Mesenchymal stem cell (in vitro differentiated cells and primary cell): ENCODE measurements at regions not wholly inside any gene's neighbourhood (a gene's known extent, or its start where the extent isn't known, plus 50 kb on each side); places are given as distances from the start of the nearest gene placed in this dataset.

Source experiments
- DNase-seq: peaks from one replicate; pipeline ENCODE4 v3.0.0-alpha.2; 2013
- H2AFZ ChIP-seq: one replicate; pipeline ENCODE4 v1.6.1; 2013; ENCODE audit warnings: low read depth, mild to moderate bottlenecking, control low read depth, inconsistent platforms, low read length, moderate library complexity
- H2AK5ac ChIP-seq: 2 replicates; pipeline ENCODE4 v1.6.1; 2013; ENCODE audit warnings: low read length, moderate library complexity, mild to moderate bottlenecking, inconsistent platforms; ENCODE audit not compliant: severe bottlenecking
- H2BK120ac ChIP-seq: one replicate; pipeline ENCODE4 v1.6.1; 2013; ENCODE audit warnings: low read depth, mild to moderate bottlenecking, inconsistent platforms, low read length, moderate library complexity
- H2BK12ac ChIP-seq, 2 experiments: one replicate each; pipeline ENCODE4 v1.6.1; 2013; ENCODE audit warnings: inconsistent platforms in 2 of 2, low read length in 2 of 2, mild to moderate bottlenecking in 2 of 2, moderate library complexity in 2 of 2, control low read depth in 1 of 2
- H2BK15ac ChIP-seq: one replicate; pipeline ENCODE4 v1.6.1; 2013; ENCODE audit warnings: mild to moderate bottlenecking, low read depth, inconsistent platforms; ENCODE audit not compliant: poor library complexity, severe bottlenecking
- H2BK5ac ChIP-seq: 2 replicates; pipeline ENCODE4 v1.6.1; 2013; ENCODE audit warnings: low read depth, mild to moderate bottlenecking, low read length, control low read depth, inconsistent platforms; ENCODE audit not compliant: poor library complexity, severe bottlenecking
- H3K14ac ChIP-seq, 2 experiments: one replicate each; pipeline ENCODE4 v1.6.1; 2013; ENCODE audit warnings: inconsistent platforms in 2 of 2, low read length in 2 of 2, control low read depth in 1 of 2, mild to moderate bottlenecking in 1 of 2, moderate library complexity in 1 of 2
- H3K18ac ChIP-seq, 2 experiments: one replicate each; pipeline ENCODE4 v1.6.1; 2013; ENCODE audit warnings: inconsistent platforms in 2 of 2, low read length in 2 of 2, control low read depth in 1 of 2, low read depth in 1 of 2, mild to moderate bottlenecking in 1 of 2
- H3K23ac ChIP-seq, 2 experiments: one replicate each; pipeline ENCODE4 v1.6.1; 2013; ENCODE audit warnings: inconsistent platforms in 2 of 2, low read length in 2 of 2, mild to moderate bottlenecking in 2 of 2, moderate library complexity in 2 of 2, control low read depth in 1 of 2
- H3K27ac ChIP-seq: 2 replicates; pipeline ENCODE4 v1.5.1; 2013; ENCODE audit warnings: mild to moderate bottlenecking, moderate library complexity, low read length, control low read depth, inconsistent platforms; ENCODE audit not compliant: poor library complexity, severe bottlenecking
- H3K27me3 ChIP-seq, 2 experiments: 2 replicates each; pipeline versions ENCODE4 v1.6.1 to v1.7.0; 2013; ENCODE audit warnings: low read length in 2 of 2, mild to moderate bottlenecking in 2 of 2, moderate library complexity in 2 of 2, control low read depth in 1 of 2, inconsistent platforms in 1 of 2; ENCODE audit not compliant: control insufficient read depth in 1 of 2, insufficient read depth in 1 of 2
- H3K36me3 ChIP-seq, 2 experiments: 2 replicates each; pipeline versions ENCODE4 v1.6.1 to v1.7.0; 2013; ENCODE audit warnings: low read length in 2 of 2, control low read depth in 1 of 2, inconsistent platforms in 1 of 2, low read depth in 1 of 2, mild to moderate bottlenecking in 1 of 2; ENCODE audit not compliant: insufficient read depth in 2 of 2, control insufficient read depth in 1 of 2
- H3K4ac ChIP-seq, 2 experiments: one replicate each; pipeline ENCODE4 v1.6.1; 2013; ENCODE audit warnings: inconsistent platforms in 2 of 2, low read length in 2 of 2, mild to moderate bottlenecking in 2 of 2, moderate library complexity in 2 of 2, control low read depth in 1 of 2, low read depth in 1 of 2
- H3K4me1 ChIP-seq: 2 replicates; pipeline ENCODE4 v1.6.1; 2013; ENCODE audit warnings: low read depth, low read length, control low read depth; ENCODE audit not compliant: control insufficient read depth, insufficient read depth
- H3K4me2 ChIP-seq: 2 replicates; pipeline ENCODE4 v1.6.1; 2013; ENCODE audit warnings: low read length, mild to moderate bottlenecking, inconsistent platforms; ENCODE audit not compliant: poor library complexity, severe bottlenecking
- H3K4me3 ChIP-seq, 2 experiments: 2 replicates each; pipeline versions ENCODE4 v1.5.1 to v1.7.0; 2013; ENCODE audit warnings: low read length in 2 of 2, mild to moderate bottlenecking in 2 of 2, control low read depth in 1 of 2, low read depth in 1 of 2; ENCODE audit not compliant: insufficient read depth in 1 of 2
- H3K79me1 ChIP-seq: replicated peaks from 2 replicates; pipeline ENCODE4 v1.6.1; 2013; ENCODE audit warnings: mild to moderate bottlenecking, control low read depth, low read length, inconsistent platforms; ENCODE audit not compliant: poor library complexity, severe bottlenecking
- H3K9ac ChIP-seq: 2 replicates; pipeline ENCODE4 v1.7.0; 2013; ENCODE audit warnings: mild to moderate bottlenecking, low read length, moderate library complexity
- H3K9me3 ChIP-seq: 2 replicates; pipeline ENCODE4 v1.7.0; 2013; ENCODE audit warnings: mild to moderate bottlenecking, low read length; ENCODE audit not compliant: control insufficient read depth
- H4K8ac ChIP-seq: one replicate; pipeline ENCODE4 v1.6.1; 2013; ENCODE audit warnings: inconsistent platforms, mild to moderate bottlenecking, low read length, moderate library complexity
- H4K91ac ChIP-seq: one replicate; pipeline ENCODE4 v1.6.1; 2013; ENCODE audit warnings: mild to moderate bottlenecking, low read length, inconsistent platforms
- WGBS: methylation state at CpG from one replicate; pipeline ENCODE4 v1.1.7; 2013; ENCODE audit warnings: mixed read lengths; 5-methylcytosine and 5-hydroxymethylcytosine counted together

GRCh38 chr5:117800261-117800660, 1188.1 kb downstream of the DTWD2 start:
- Histone ChIP-seq H4K8ac (no peak overlapping the region), H2AFZ (no peak overlapping the region), H3K79me1 (no peaks in the 10 kb centered on the region), H3K4me1 (no peaks in the 10 kb centered on the region), H3K9me3 (no peaks in the 10 kb centered on the region), H3K18ac (no peak overlapping the region), H3K27ac (no peak overlapping the region), H3K9ac (no peak overlapping the region), H3K27me3 (no peaks in the 10 kb centered on the region), H3K36me3 (no peaks in the 10 kb centered on the region), H2BK15ac (no peak overlapping the region), H3K4me3 (no peak overlapping the region), H3K4ac (no peak overlapping the region), H3K23ac (no peak overlapping the region), H2BK12ac (no peak overlapping the region), H2BK5ac (no peak overlapping the region), H4K91ac (no peak overlapping the region), H2AK5ac (no peak overlapping the region), H2BK120ac (no peak overlapping the region), H3K14ac (no peak overlapping the region), H3K4me2 (no peak overlapping the region)
- peak; percentile 30 for DNase-seq

DNA sequence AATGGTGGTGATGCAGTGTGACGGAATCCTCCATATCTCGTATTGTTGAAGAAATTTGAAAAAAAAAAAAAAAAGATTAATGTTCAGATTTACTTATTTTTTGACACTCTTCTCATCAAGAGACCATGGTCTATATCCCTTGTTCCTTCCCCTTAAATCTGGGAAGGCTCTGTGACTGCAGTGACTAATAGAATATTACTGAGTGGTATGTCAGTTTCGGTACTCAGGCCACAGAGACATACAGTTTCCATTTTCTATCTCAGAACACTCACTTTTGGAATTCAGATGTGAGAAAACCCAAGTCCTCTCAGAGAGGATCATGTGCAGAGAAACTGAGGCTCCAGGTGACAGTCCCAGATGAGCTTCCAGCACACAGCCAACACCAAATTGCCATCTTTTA, 1193.5 kb downstream of the DTWD2 start:
- Histone ChIP-seq H3K18ac (peak overlapping the region in 1 of 2 experiments; percentile 40), H3K4me1 (no peaks in the 10 kb centered on the region), H3K9ac (no peak overlapping the region), H3K9me3 (no peaks in the 10 kb centered on the region), H3K23ac (no peak overlapping the region), H3K36me3 (no peaks in the 10 kb centered on the region), H3K14ac (no peak overlapping the region), H4K91ac (no peak overlapping the region), H4K8ac (no peak overlapping the region), H2BK5ac (no peak overlapping the region), H2BK120ac (no peak overlapping the region), H3K4me2 (no peak overlapping the region), H3K4ac (peak overlapping the region in 1 of 2 experiments; percentile 91), H3K4me3 (no peak overlapping the region), H2AFZ (peak overlapping the region; percentile 42), H3K27ac (no peak overlapping the region), H2AK5ac (no peak overlapping the region), H2BK12ac (no peak overlapping the region), H3K79me1 (no peaks in the 10 kb centered on the region), H2BK15ac (no peak overlapping the region), H3K27me3 (no peaks in the 10 kb centered on the region)
- no peak for DNase-seq
- 74% methylated on average over 1 of the region's 3 CpGs for WGBS

- no peaks in the 10 kb centered on the region for H3K27me3 ChIP-seq
- H3K14ac ChIP-seq = no peak overlapping the region
- no peaks in the 10 kb centered on the region for H3K36me3 ChIP-seq
- H3K9me3 ChIP-seq = no peaks in the 10 kb centered on the region
- no peak overlapping the region for H3K27ac ChIP-seq
- H3K79me1 ChIP-seq = no peaks in the 10 kb centered on the region
- H4K91ac ChIP-seq = no peak overlapping the region
- 97% methylated on average over 5 of the region's 5 CpGs for WGBS
- H3K4me3 ChIP-seq = no peak overlapping the region
- H2AK5ac ChIP-seq = no peak overlapping the region
- H2AFZ ChIP-seq = no peak overlapping the region
- no peaks in the 10 kb centered on the region for H3K4me1 ChIP-seq
- no peak overlapping the region for H3K18ac ChIP-seq
- H3K9ac ChIP-seq = no peak overlapping the region
- no peak overlapping the region for H2BK12ac ChIP-seq
- H3K23ac ChIP-seq = no peak overlapping the region
- H2BK120ac ChIP-seq = no peak overlapping the region
- H4K8ac ChIP-seq = no peak overlapping the region
- H2BK5ac ChIP-seq = no peak overlapping the region
- no peak overlapping the region for H3K4me2 ChIP-seq
- H3K4ac ChIP-seq = no peak overlapping the region
- no peak for DNase-seq
- no peak overlapping the region for H2BK15ac ChIP-seq
Observed at GRCh38 chr5:117793963-117794362, 1194.4 kb downstream of the DTWD2 start.

DNA sequence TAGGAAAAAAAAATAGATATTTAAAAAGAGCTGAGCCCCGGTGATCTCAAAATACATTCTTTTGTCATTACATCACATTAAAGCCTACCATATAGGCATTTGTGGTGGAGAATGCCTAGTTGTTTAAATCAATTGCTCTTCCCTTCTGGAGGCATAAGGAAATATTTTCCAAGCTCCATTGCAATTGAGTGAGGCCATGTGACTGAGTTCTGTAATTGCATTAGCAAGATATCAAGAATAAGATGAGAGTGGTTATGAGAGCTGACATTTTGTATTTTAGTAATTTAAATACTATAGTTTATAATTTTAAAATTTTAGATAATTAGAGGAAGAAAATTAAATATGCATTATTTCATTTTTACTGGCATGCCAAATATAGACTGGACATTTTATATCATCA, 1195.9 kb downstream of the DTWD2 start:
- Histone ChIP-seq H3K9me3 (no peaks in the 10 kb centered on the region), H4K91ac (no peak overlapping the region), H2AK5ac (no peak overlapping the region), H3K27ac (no peak overlapping the region), H2BK12ac (no peak overlapping the region), H3K4ac (no peak overlapping the region), H2BK5ac (no peak overlapping the region), H2BK15ac (no peak overlapping the region), H3K4me3 (no peak overlapping the region), H3K79me1 (no peaks in the 10 kb centered on the region), H2BK120ac (no peak overlapping the region), H3K23ac (no peak overlapping the region), H3K4me2 (no peak overlapping the region), H3K4me1 (no peaks in the 10 kb centered on the region), H3K14ac (no peak overlapping the region), H3K27me3 (no peaks in the 10 kb centered on the region), H3K36me3 (no peaks in the 10 kb centered on the region), H3K9ac (no peak overlapping the region), H3K18ac (no peak overlapping the region), H2AFZ (no peak overlapping the region), H4K8ac (no peak overlapping the region)
- no peak for DNase-seq
- no CpG with 5 or more reads among the region's 1 CpG for WGBS
